22Rv1 (cell line): ENCODE measurements at regions not wholly inside any gene's neighbourhood (a gene's known extent, or its start where the extent isn't known, plus 50 kb on each side); places are given as distances from the start of the nearest gene placed in this dataset.

Experiments used
- ZFX ChIP-seq: fragments of 450-650 bp; IDR thresholded peaks from 2 replicates; pipeline ENCODE4 v1.6.1; 2017; ENCODE audit warnings: antibody characterized with exemption, borderline replicate concordance
- TF ChIP-seq, protein P1 (sequence below): fragments of 450-650 bp; IDR thresholded peaks from 2 replicates; pipeline ENCODE4 v1.5.1; 2017; ENCODE audit warnings: mild to moderate bottlenecking

DNA sequence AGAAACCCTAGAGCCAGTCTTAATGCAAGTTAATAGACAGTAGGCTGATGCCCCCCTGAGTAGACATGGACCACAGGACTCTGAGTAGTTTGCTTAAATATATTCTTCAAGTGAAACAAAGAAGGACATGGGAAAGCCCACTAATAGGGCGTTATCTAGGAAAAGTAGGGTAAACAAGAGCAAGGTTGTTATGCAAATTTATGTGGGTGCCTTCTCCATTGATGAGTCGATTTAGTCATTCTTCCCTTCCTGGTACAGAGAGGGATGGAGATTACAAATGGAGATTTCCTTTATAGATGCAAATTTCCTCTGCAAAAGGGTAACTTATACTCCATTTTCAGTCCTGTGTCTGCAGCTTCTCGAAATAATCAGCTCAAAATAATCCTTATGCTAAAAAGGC is 262.0 kb downstream of the CD83 start:
- TF ChIP-seq, protein P1, sequence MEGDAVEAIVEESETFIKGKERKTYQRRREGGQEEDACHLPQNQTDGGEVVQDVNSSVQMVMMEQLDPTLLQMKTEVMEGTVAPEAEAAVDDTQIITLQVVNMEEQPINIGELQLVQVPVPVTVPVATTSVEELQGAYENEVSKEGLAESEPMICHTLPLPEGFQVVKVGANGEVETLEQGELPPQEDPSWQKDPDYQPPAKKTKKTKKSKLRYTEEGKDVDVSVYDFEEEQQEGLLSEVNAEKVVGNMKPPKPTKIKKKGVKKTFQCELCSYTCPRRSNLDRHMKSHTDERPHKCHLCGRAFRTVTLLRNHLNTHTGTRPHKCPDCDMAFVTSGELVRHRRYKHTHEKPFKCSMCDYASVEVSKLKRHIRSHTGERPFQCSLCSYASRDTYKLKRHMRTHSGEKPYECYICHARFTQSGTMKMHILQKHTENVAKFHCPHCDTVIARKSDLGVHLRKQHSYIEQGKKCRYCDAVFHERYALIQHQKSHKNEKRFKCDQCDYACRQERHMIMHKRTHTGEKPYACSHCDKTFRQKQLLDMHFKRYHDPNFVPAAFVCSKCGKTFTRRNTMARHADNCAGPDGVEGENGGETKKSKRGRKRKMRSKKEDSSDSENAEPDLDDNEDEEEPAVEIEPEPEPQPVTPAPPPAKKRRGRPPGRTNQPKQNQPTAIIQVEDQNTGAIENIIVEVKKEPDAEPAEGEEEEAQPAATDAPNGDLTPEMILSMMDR = no peak
- no peak for TF ChIP-seq ZFX
